Upper lobe of right lung (tissue), 1 donor: ENCODE measurements at regions not wholly inside any gene's neighbourhood (a gene's known extent, or its start where the extent isn't known, plus 50 kb on each side); places are given as distances from the start of the nearest gene placed in this dataset.
A peak's percentile ranks its signal among the peaks of the same experiment; 100 is the strongest.
"Not testable (repeated sequence)": the region's sequence is repeated elsewhere in the genome, so short reads cannot be mapped to it uniquely, and the experiment has no call there.

Source experiments
- ATAC-seq: fragments of 200-7000 bp; cut with Tn5 transposase; one replicate; pipeline ENCODE4 v1.9.1; 2020; ENCODE audit warnings: mild to moderate bottlenecking, moderate library complexity
- DNase-seq: peaks from one replicate; pipeline ENCODE4 v3.0.0-alpha.2; 2020
- H3K27ac ChIP-seq: fragments of 200-600 bp; one replicate; pipeline ENCODE4 v1.8.0; 2022
- H3K27me3 ChIP-seq: fragments of 200-600 bp; one replicate; pipeline ENCODE4 v1.8.0; 2022; ENCODE audit warnings: mild to moderate bottlenecking
- H3K36me3 ChIP-seq: fragments of 200-600 bp; one replicate; pipeline ENCODE4 v1.8.0; 2022
- H3K4me1 ChIP-seq: fragments of 200-600 bp; one replicate; pipeline ENCODE4 v1.8.0; 2022
- H3K4me3 ChIP-seq: fragments of 200-600 bp; one replicate; pipeline ENCODE4 v1.8.0; 2022; ENCODE audit warnings: mild to moderate bottlenecking
- H3K9me3 ChIP-seq: fragments of 200-600 bp; one replicate; pipeline ENCODE4 v1.8.0; 2022
- CTCF ChIP-seq: fragments of 200-600 bp; IDR thresholded peaks from one replicate; pipeline ENCODE4 v1.8.0; 2022; ENCODE audit warnings: antibody characterized with exemption
- intact Hi-C: fragments of 100-400 bp; cut with DNase I; formaldehyde crosslinking; loops from one replicate; pipeline ENCODE4 v1.11.0; 2022
- donor health status: DM: no; HTN: yes; CAD: no; lungs with severe emphysema.

DNA sequence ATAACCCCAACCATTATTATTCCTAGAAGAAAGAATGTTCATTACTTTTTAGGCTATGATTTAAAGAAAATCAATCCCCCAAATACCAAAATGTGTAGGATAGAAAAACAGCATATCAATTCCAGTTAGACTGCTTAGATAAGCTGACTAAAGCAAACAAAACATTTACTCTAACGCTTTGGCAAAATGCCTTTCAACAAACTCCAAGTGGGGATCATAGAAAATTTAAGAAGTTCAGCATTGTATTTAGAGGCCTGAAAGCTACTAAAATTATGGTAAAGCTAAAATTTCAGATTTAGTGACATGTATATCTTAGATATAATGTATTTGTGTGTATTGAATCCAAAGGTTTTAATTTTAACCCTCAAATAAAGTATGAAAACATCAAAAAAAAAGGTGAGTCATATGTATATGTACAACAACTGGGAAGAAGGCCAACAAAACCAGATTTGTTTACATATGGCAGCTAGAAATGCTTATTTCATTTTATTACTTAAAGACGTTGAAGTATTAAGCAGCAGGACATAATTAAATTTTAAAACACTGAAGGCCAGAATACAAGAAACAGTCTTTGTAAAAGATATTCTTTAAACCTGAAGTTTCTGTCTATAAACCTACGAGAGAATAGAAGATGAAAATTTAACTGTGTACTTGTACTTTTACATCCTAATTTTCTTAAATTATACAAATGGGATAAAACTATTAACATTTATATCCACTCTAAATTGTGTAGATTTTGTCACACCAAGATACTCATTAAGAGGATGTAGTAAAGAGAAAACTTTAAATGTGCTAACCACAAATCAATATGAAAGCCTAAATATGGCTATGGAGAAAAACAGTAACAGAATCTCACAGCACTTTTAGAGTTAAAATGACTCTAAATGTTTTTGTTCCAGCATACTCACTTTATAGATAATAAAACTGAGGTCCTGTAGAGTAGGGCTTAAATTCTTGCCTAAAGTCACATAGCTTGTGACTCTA lies 71.4 kb downstream of the SLC41A2 start:
- no peaks in the 10 kb centered on the region for H3K9me3 ChIP-seq

DNA sequence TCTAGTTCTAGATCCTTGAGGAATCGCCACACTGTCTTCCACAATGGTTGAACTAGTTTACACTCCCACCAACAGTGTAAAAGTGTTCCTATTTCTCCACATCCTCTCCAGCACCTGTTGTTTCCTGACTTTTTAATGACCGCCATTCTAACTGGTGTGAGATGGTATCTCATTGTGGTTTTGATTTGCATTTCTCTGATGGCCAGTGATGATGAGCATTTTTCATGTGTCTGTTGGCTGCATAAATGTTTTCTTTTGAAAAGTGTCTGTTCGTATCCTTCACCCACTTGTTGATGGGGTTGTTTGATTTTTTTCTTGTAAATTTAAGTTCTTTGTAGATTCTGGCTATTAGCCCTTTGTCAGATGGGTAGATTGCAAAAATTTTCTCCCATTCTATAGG lies 79.2 kb downstream of the SLC41A2 start:
- intact Hi-C loops, H3K4me1 ChIP-seq, ATAC-seq: not testable (repeated sequence)

More for the DNA sequence above, 71.4 kb downstream of the SLC41A2 start:
- H3K4me3 ChIP-seq, result no peak overlapping the region
- intact Hi-C loops, result no loop called here
- H3K4me1 ChIP-seq, result no peaks in the 10 kb centered on the region
- ATAC-seq, result no peak
- DNase-seq, result no peak
- no peaks in the 10 kb centered on the region for H3K27me3 ChIP-seq
- H3K36me3 ChIP-seq, result no peaks in the 10 kb centered on the region
- no peak overlapping the region for H3K27ac ChIP-seq
- TF ChIP-seq CTCF, result no peak

DNA sequence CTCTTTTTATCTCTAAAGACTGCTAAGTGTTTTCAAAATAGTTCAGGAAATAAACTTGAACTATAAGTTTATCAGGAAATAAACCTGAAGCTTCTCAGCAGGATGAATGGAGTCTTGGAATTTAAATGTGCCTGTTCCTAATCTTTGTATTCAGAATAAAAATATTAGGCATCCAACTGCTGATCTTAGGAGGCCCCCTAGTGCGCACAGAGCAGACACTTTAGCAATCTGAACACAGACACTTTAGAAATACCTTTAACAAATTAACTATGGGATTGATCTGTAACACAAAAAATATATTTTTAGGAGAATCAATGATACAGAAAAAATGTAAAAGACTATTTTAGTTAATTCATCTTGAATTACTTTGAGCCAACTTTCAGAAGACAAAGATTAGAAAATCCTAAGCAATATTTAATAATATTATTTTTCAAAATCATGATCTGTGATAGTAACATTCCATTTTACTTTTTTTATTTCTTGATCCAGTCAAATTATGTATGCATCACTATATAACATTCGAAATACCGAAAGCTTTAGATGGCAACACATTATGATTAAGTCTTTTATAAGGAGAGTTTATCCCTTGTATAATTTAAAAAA lies 80.9 kb downstream of the SLC41A2 start:
- no peak overlapping the region for H3K4me3 ChIP-seq
- no peaks in the 10 kb centered on the region for H3K27me3 ChIP-seq
- ATAC-seq (peak; percentile 54), DNase-seq (no peak)
- no peaks in the 10 kb centered on the region for H3K9me3 ChIP-seq
- no peaks in the 10 kb centered on the region for H3K4me1 ChIP-seq
- no peaks in the 10 kb centered on the region for H3K36me3 ChIP-seq
- intact Hi-C loops, result no loop called here
- TF ChIP-seq CTCF, result peak; percentile 66
- H3K27ac ChIP-seq, result no peak overlapping the region

More for the DNA sequence above, 79.2 kb downstream of the SLC41A2 start:
- H3K9me3 ChIP-seq, H3K27me3 ChIP-seq, DNase-seq, H3K27ac ChIP-seq, H3K36me3 ChIP-seq, H3K4me3 ChIP-seq: not testable (repeated sequence)

DNA sequence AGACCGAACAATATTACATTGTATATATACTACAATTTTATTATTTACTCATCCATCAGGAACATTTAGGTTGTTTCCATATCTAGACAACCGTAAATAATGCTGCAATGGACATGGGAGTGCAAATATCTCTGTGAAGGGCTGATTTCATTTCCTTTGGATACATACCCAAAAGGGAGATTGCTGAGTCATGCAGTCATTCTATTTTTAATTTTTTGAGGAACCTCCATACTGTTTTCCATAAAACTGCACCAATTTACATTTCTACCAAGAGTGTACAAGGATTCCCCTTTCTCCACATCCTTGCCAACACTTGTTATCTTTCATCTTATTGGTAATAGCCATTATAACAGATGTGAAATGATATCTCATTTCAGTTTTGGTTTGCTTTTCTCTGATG lies 84.7 kb downstream of the SLC41A2 start:
- no peaks in the 10 kb centered on the region for H3K27me3 ChIP-seq
- no peak overlapping the region for H3K27ac ChIP-seq
- no peak overlapping the region for H3K4me3 ChIP-seq
- H3K4me1 ChIP-seq, result no peaks in the 10 kb centered on the region
- H3K9me3 ChIP-seq, result no peaks in the 10 kb centered on the region
- intact Hi-C loops, result no loop called here
- TF ChIP-seq CTCF, result no peak
- ATAC-seq (no peak), DNase-seq (no peak)
- no peaks in the 10 kb centered on the region for H3K36me3 ChIP-seq

DNA sequence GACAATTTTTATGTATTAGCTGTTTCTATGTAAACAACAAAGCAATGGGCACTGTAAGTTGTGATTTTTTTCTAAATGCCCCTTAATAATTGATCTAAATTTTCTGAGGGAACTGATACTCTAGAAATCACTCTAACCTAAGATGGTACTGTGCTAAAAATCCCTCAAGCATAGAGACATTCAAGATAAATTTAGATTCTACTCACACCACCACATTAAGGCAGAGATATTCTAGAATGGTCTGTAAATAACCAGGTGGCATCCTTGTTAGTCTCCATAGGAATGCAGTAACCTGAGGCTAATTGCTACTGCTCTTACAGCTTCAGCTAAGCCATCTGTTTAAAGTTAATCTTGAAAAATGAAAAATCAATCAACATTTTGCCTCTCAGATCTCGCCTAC lies 87.3 kb downstream of the SLC41A2 start:
- H3K36me3 ChIP-seq, result no peaks in the 10 kb centered on the region
- TF ChIP-seq CTCF, result no peak
- no peaks in the 10 kb centered on the region for H3K27me3 ChIP-seq
- intact Hi-C loops, result no loop called here
- H3K27ac ChIP-seq, result no peak overlapping the region
- H3K4me3 ChIP-seq, result no peak overlapping the region
- no peaks in the 10 kb centered on the region for H3K9me3 ChIP-seq
- DNase-seq, result no peak
- peaks cover under 1% of the 10 kb centered on the region for H3K4me1 ChIP-seq
- no peak for ATAC-seq

DNA sequence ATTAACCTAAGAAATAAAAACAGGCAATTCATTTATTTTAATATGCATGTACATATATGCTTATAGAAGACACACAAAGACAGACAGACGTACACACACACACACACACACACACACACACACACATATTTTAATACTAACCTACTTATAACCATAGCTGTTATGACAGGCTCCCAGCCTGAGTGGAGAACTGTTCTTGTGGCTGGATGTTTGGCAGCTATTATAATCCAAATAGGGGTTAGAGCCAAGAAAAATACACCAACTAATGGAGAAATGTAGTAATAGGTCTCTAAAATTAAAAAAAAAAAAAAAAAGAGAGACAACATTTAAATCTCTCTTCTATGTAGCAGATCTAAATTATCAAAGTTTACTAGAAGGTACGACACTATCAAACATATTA lies 91.8 kb downstream of the SLC41A2 start:
- DNase-seq, result no peak
- H3K4me1 ChIP-seq, result peaks cover 12% of the 10 kb centered on the region

More for the DNA sequence above, 91.8 kb downstream of the SLC41A2 start:
- Histone ChIP-seq H3K36me3 (no peaks in the 10 kb centered on the region), H3K9me3 (no peaks in the 10 kb centered on the region), H3K4me3 (no peak overlapping the region), H3K27me3 (no peaks in the 10 kb centered on the region), H3K27ac (no peak overlapping the region)
- TF ChIP-seq CTCF, result no peak
- ATAC-seq, result no peak
- intact Hi-C loops, result no loop called here
